Stomach (tissue), 8 donors: ENCODE measurements at regions not wholly inside any gene's neighbourhood (a gene's known extent, or its start where the extent isn't known, plus 50 kb on each side); places are given as distances from the start of the nearest gene placed in this dataset.

ENCODE experiments used
- DNase-seq, 2 donors: peaks; one replicate each; pipeline versions ENCODE4 v3.0.0 to v3.0.0-alpha.2; 2013 to 2019
- H3K27ac ChIP-seq, 5 donors: fragments of 200-600 bp in 4 of 5; sonication (generic) in 4 of 5; one replicate each; pipeline ENCODE4 v1.5.1; 2013 to 2019; ENCODE audit warnings: mild to moderate bottlenecking in 1 of 5, moderate library complexity in 1 of 5
- H3K27me3 ChIP-seq, 3 donors: fragments of 200-600 bp; sonication (generic); one replicate each; pipeline ENCODE4 v1.5.1; 2017 to 2019; ENCODE audit warnings: mixed run types in 1 of 3
- H3K36me3 ChIP-seq, 4 donors: fragments of 200-600 bp; sonication (generic); 1 replicate in 3 of 4; 2 replicates in 1 of 4; pipeline ENCODE4 v1.5.1; 2016 to 2019
- H3K4me1 ChIP-seq, 4 donors: fragments of 200-600 bp; sonication (generic); one replicate each; pipeline ENCODE4 v1.5.1; 2016 to 2019
- H3K4me3 ChIP-seq, 4 donors: fragments of 200-600 bp; sonication (generic) in 3 of 4; one replicate each; pipeline ENCODE4 v1.5.1; 2016 to 2019; ENCODE audit warnings: mild to moderate bottlenecking in 1 of 4
- H3K9me3 ChIP-seq, 4 donors: fragments of 200-600 bp; sonication (generic); one replicate each; pipeline ENCODE4 v1.5.1; 2016 to 2019
- EP300 ChIP-seq: sonication (generic); formaldehyde crosslinking; IDR thresholded peaks from one replicate; pipeline ENCODE4 v1.6.1; 2017; ENCODE audit warnings: antibody characterized with exemption
- POLR2A ChIP-seq, 4 donors: fragments of 450-650 bp; IDR thresholded peaks; one replicate each; pipeline ENCODE4 v1.6.1; 2016; ENCODE audit warnings: antibody characterized with exemption in 4 of 4, control low read depth in 2 of 4, mild to moderate bottlenecking in 1 of 4, moderate library complexity in 1 of 4
- POLR2AphosphoS5 ChIP-seq, 3 donors: sonication (generic); formaldehyde crosslinking; IDR thresholded peaks; one replicate each; pipeline ENCODE4 v1.6.1; 2016; ENCODE audit warnings: antibody characterized with exemption in 3 of 3
- WGBS, 5 donors: extraction: QIAGEN DNeasy Blood & Tissue Kit in 3 of 5; methylation state at CpG; one replicate each; pipeline versions ENCODE4 v1.1.5 to v1.1.7; 2013 to 2018; 5-methylcytosine and 5-hydroxymethylcytosine counted together
- intact Hi-C: fragments of 100-400 bp; cut with DNase I; formaldehyde crosslinking; loops from one replicate; pipeline ENCODE4 v1.15.1; 2023; ENCODE audit warnings: low total_unique reads
- TF ChIP-seq, protein P1 (sequence below), 7 experiments: fragments of 450-650 bp in 4 of 7; fragments of 200-600 bp in 3 of 7; sonication (generic) in 3 of 7; IDR thresholded peaks; one replicate each; pipeline ENCODE4 v1.5.1; 2016 to 2019; ENCODE audit warnings: antibody characterized with exemption in 7 of 7, control low read depth in 2 of 7, mild to moderate bottlenecking in 1 of 7
- donor health status: healthy with polysubstance abuse.
- donor health status: Bipolar disorder and iron deficiency.
- donor health status: healthy.

DNA sequence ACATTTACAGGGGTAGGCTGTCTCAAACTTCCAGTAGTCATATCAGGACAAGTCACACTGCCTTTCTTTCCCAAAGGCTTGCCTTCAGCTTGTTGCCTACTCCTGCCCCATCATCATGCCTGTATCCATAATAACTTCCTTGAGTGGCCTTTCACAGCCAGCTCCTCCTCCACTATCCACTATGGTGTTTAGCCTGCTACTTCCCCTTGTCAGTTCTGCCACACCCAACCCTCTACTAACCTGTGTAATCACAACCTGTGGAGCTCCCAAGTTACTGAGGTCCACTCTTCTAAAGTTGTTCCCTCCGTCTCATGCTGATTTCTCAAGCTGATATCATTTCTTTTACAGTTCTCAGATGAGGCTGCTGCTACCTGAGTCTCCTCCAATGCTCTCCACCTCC is 159.9 kb downstream of the BMP4 start:
- H3K27ac ChIP-seq, result no peak overlapping the region
- no peaks in the 10 kb centered on the region for H3K9me3 ChIP-seq
- no peak for TF ChIP-seq EP300
- no peak for TF ChIP-seq POLR2A (IDR thresholded peaks at IDR 0.05)
- TF ChIP-seq POLR2AphosphoS5 (IDR thresholded peaks at IDR 0.05), result no peak
- TF ChIP-seq, protein P1, sequence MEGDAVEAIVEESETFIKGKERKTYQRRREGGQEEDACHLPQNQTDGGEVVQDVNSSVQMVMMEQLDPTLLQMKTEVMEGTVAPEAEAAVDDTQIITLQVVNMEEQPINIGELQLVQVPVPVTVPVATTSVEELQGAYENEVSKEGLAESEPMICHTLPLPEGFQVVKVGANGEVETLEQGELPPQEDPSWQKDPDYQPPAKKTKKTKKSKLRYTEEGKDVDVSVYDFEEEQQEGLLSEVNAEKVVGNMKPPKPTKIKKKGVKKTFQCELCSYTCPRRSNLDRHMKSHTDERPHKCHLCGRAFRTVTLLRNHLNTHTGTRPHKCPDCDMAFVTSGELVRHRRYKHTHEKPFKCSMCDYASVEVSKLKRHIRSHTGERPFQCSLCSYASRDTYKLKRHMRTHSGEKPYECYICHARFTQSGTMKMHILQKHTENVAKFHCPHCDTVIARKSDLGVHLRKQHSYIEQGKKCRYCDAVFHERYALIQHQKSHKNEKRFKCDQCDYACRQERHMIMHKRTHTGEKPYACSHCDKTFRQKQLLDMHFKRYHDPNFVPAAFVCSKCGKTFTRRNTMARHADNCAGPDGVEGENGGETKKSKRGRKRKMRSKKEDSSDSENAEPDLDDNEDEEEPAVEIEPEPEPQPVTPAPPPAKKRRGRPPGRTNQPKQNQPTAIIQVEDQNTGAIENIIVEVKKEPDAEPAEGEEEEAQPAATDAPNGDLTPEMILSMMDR (IDR thresholded peaks at IDR 0.05), result no peak
- intact Hi-C loops, result no loop called here
- no peaks in the 10 kb centered on the region for H3K27me3 ChIP-seq
- H3K4me1 ChIP-seq, result peaks cover 0 to 17% (median 8%) of the 10 kb centered on the region in 4 donors
- 44 to 78% (median 55%) methylated on average over 1 of the region's 1 CpG for WGBS, 5 donors
- no peaks in the 10 kb centered on the region for H3K36me3 ChIP-seq
- no peak for DNase-seq
- no peak overlapping the region for H3K4me3 ChIP-seq

DNA sequence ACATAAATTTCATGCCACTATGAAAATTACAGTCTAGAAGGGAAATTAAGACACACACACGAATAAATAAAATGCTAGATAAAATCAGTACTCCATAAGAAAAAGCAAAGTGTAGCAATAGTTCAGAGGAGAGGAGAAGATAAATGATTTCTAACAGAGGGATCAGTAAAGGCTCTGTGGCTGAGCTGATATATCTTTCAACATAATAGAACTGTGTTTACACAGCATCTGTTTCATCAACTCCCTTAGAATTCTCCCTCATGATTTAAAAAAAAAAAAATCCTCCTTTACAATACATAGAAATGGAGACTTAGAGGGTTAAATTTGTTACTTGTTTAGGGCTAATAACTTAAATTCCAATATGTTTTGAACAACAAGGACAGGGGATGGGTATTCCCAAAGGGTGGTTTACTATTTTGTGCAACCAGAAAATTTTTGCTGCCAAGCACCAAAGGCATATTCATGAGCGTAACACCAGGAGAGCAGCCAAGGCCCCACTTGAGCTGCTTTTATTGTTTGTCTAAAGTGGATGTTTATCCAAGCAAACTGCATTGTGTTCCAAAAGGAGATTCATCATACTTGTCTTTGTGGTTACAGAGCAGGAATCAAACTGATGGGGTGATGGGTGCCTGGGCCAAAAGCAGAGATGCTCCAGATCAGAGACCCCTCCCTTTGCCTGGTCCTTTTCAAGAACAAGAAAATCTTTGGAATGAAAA is 162.7 kb downstream of the BMP4 start:
- WGBS, 5 donors, result 55 to 67% (median 62%) methylated on average over 2 of the region's 2 CpGs
- Histone ChIP-seq H3K36me3 (no peaks in the 10 kb centered on the region), H3K27ac (no peak overlapping the region), H3K9me3 (no peaks in the 10 kb centered on the region), H3K27me3 (no peaks in the 10 kb centered on the region), H3K4me1 (peaks cover 0 to 20% (median 10%) of the 10 kb centered on the region in 4 donors), H3K4me3 (no peak overlapping the region)
- intact Hi-C loops, result no loop called here
- peak in 1 of 2 donors; percentile 58 for DNase-seq
- TF ChIP-seq POLR2A (IDR thresholded peaks at IDR 0.05) (no peak), POLR2AphosphoS5 (IDR thresholded peaks at IDR 0.05) (no peak), EP300 (no peak)
- TF ChIP-seq, protein P1 (IDR thresholded peaks at IDR 0.05), result no peak

DNA sequence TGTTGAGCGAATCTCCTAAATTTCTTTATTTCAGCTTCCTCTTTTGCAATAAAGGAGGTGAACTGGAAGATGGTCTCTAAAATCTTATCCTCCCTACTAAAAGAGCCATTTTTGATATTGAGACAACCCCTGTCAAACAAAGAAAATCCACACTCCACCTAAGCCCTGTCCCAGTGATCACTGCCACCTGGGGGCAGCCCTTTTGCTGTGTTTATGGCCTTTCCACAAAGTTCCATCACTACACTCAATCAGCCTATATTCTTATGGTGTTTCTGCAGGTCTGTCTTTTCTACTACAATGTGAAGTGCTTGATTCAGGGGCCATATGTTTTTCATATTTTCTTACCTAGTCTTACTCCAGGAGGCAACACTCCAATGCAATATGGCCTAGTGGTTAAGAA is 163.7 kb downstream of the BMP4 start:
- no peak overlapping the region for H3K4me3 ChIP-seq
- H3K9me3 ChIP-seq, result no peaks in the 10 kb centered on the region
- TF ChIP-seq, protein P1 (IDR thresholded peaks at IDR 0.05), result no peak
- TF ChIP-seq POLR2AphosphoS5 (IDR thresholded peaks at IDR 0.05) (no peak), POLR2A (IDR thresholded peaks at IDR 0.05) (no peak), EP300 (no peak)
- peaks cover 0 to 20% (median 10%) of the 10 kb centered on the region in 4 donors for H3K4me1 ChIP-seq
- DNase-seq, result no peak
- intact Hi-C loops, result no loop called here
- no peaks in the 10 kb centered on the region for H3K27me3 ChIP-seq
- H3K36me3 ChIP-seq, result no peaks in the 10 kb centered on the region
- H3K27ac ChIP-seq, result no peak overlapping the region
- WGBS, 5 donors, result 90 to 95% (median 95%) methylated on average over 1 of the region's 1 CpG

DNA sequence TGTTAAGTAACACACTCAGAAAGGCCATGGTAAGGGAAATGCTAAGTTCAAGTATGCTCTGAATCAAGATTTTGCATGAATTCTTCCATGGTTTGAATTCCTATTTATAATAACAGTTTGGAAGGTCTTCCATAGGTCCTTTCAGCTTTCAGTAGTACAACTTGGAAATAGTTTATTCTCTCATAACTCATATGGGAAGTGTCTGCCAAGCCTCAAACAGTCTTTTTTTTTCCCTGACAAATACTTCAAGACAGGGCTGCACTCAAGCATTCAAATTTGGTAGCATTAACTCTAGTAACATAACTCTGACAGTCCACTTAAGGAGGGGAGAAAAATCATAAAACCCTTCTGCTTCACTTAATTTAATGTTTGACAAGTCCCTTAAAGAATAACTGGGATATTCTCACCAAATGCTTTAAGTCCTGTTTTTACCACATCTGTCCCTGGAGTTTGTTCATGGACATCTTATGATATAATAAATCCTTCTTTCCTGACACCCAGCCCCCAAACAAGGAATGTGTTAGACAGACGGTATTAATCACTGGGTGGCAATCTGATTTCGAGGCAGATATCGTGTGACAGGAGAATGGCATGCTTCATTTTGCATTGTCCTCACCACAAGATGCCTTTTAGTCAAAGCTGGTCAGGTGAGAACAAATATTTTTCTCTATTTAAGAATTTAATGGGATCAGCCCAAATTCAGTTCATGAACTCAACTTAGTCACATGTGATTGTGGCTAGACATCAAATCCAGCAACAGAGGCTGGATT is 165.7 kb downstream of the BMP4 start:
- peaks cover 0 to 20% (median 10%) of the 10 kb centered on the region in 4 donors for H3K4me1 ChIP-seq
- no peaks in the 10 kb centered on the region for H3K9me3 ChIP-seq
- H3K27me3 ChIP-seq, result no peaks in the 10 kb centered on the region
- H3K4me3 ChIP-seq, result no peak overlapping the region
- intact Hi-C loops, result no loop called here
- 40 to 66% (median 56%) methylated on average over 3 of the region's 3 CpGs for WGBS, 5 donors
- H3K27ac ChIP-seq, result no peak overlapping the region
- peak in 1 of 2 donors; percentile 39 for DNase-seq
- H3K36me3 ChIP-seq, result no peaks in the 10 kb centered on the region
- no peak for TF ChIP-seq POLR2AphosphoS5 (IDR thresholded peaks at IDR 0.05)
- no peak for TF ChIP-seq EP300
- TF ChIP-seq POLR2A (IDR thresholded peaks at IDR 0.05), result no peak
- TF ChIP-seq, protein P1 (IDR thresholded peaks at IDR 0.05), result no peak
